ENCODE measurements at regions not wholly inside any gene's neighbourhood (a gene's known extent, or its start where the extent isn't known, plus 50 kb on each side); places are given as distances from the start of the nearest gene placed in this dataset.
"Not testable (repeated sequence)": the region's sequence is repeated elsewhere in the genome, so short reads cannot be mapped to it uniquely, and the experiment has no call there.

DNA sequence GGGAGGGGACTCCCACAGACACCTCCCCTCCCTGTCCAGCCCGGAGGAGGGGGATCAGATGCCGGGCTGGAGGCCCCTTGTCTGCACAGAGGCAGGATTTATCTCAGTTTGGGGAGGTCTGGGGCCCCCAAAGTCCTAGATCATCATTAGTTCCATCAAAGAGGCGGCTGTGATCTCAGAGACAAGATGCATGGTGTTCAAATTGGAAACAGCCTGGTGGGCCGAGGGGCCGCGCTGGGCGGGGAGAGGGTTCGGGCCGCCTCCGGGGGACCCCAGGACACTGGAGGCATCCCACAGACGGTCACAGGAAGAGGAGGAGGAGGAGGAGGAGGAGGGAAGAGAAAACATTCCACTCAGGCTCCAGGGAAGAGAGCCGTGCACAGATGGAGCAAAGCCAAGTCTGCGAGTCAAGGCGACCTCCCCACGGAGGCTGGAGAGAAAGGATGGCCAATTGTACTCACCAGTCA, 69.5 kb upstream of the CUX1 start:
- Histone ChIP-seq H3K27me3 (replicated peaks; ENCODE audit: insufficient read depth) (no peaks in the 10 kb centered on the region), H3K36me3 (no peaks in the 10 kb centered on the region), H3K9me3 (no peaks in the 10 kb centered on the region), H3K4me3 (no peak overlapping the region), H3K4me1 (ENCODE audit: control insufficient read depth in 1 of 2, low read depth in 2 of 2) (peaks cover 4 to 9% of the 10 kb centered on the region in 2 donors), H3K27ac (no peak overlapping the region)
- TF ChIP-seq, protein P1, sequence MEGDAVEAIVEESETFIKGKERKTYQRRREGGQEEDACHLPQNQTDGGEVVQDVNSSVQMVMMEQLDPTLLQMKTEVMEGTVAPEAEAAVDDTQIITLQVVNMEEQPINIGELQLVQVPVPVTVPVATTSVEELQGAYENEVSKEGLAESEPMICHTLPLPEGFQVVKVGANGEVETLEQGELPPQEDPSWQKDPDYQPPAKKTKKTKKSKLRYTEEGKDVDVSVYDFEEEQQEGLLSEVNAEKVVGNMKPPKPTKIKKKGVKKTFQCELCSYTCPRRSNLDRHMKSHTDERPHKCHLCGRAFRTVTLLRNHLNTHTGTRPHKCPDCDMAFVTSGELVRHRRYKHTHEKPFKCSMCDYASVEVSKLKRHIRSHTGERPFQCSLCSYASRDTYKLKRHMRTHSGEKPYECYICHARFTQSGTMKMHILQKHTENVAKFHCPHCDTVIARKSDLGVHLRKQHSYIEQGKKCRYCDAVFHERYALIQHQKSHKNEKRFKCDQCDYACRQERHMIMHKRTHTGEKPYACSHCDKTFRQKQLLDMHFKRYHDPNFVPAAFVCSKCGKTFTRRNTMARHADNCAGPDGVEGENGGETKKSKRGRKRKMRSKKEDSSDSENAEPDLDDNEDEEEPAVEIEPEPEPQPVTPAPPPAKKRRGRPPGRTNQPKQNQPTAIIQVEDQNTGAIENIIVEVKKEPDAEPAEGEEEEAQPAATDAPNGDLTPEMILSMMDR (IDR thresholded peaks at IDR 0.05): no peak
- no peak for ATAC-seq (ENCODE audit: insufficient number of reproducible peaks, low FRiP score, low read depth)
- DNase-seq (ENCODE audit: low spot score): no peak

DNA sequence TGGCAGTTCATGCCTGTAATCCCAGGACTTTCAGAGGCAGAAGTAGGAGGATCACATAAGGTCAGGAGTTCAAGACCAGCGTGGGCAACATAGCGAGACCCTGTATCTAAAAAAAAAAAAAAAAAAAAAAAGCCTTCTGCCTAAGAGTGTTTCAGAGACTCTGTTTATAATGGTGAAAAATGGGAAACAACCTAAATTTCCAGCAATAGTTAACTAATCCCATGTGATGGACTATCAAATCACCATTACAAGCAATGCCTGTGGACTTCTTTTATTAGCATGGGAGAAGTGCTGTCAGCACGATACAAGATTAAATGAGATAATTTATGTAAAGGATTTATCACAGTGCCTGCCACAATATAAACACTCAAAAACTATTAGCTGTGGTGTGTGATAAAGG, 67.5 kb upstream of the CUX1 start:
- H3K4me1 ChIP-seq (ENCODE audit: control insufficient read depth in 1 of 2, low read depth in 2 of 2): peaks cover 4% of the 10 kb centered on the region in 2 donors
- DNase-seq (ENCODE audit: low spot score) (no peak), ATAC-seq (ENCODE audit: insufficient number of reproducible peaks, low FRiP score, low read depth) (no peak)
- TF ChIP-seq, protein P1 (IDR thresholded peaks at IDR 0.05): no peak
- no peaks in the 10 kb centered on the region for H3K9me3 ChIP-seq
- H3K36me3 ChIP-seq: no peaks in the 10 kb centered on the region
- no peaks in the 10 kb centered on the region for H3K27me3 ChIP-seq (replicated peaks; ENCODE audit: insufficient read depth)
- H3K4me3 ChIP-seq: no peak overlapping the region
- H3K27ac ChIP-seq: no peak overlapping the region

- no peaks in the 10 kb centered on the region for H3K36me3 ChIP-seq
- H3K27me3 ChIP-seq (replicated peaks; ENCODE audit: insufficient read depth): no peaks in the 10 kb centered on the region
- no peaks in the 10 kb centered on the region for H3K9me3 ChIP-seq
- no peak overlapping the region for H3K4me3 ChIP-seq
- H3K4me1 ChIP-seq (ENCODE audit: control insufficient read depth in 1 of 2, low read depth in 2 of 2): peaks cover 4% of the 10 kb centered on the region in 2 donors
- H3K27ac ChIP-seq: no peak overlapping the region
- TF ChIP-seq, protein P1 (IDR thresholded peaks at IDR 0.05): no peak
- DNase-seq (ENCODE audit: low spot score) (no peak), ATAC-seq (ENCODE audit: insufficient number of reproducible peaks, low FRiP score, low read depth) (no peak)
These were observed 64.1 kb upstream of the CUX1 start for GRCh38 chr7:101753316-101753715.

GRCh38 chr7:101754424-101755159, 62.8 kb upstream of the CUX1 start:
- peak overlapping the region; percentile 73 for H3K4me3 ChIP-seq
- ATAC-seq (ENCODE audit: insufficient number of reproducible peaks, low FRiP score, low read depth) (no peak), DNase-seq (ENCODE audit: low spot score) (no peak)
- H3K27ac ChIP-seq: no peak overlapping the region
- peaks cover 4% of the 10 kb centered on the region in 2 donors for H3K4me1 ChIP-seq (ENCODE audit: control insufficient read depth in 1 of 2, low read depth in 2 of 2)
- TF ChIP-seq, protein P1 (IDR thresholded peaks at IDR 0.05): no peak
- H3K27me3 ChIP-seq (replicated peaks; ENCODE audit: insufficient read depth): no peaks in the 10 kb centered on the region
- H3K9me3 ChIP-seq: no peaks in the 10 kb centered on the region
- no peaks in the 10 kb centered on the region for H3K36me3 ChIP-seq

GRCh38 chr7:101757879-101758278, 59.5 kb upstream of the CUX1 start:
- no peak overlapping the region for H3K27ac ChIP-seq
- no peaks in the 10 kb centered on the region for H3K36me3 ChIP-seq
- H3K4me1 ChIP-seq (ENCODE audit: control insufficient read depth in 1 of 2, low read depth in 2 of 2): peaks cover 4% of the 10 kb centered on the region in 2 donors
- no peaks in the 10 kb centered on the region for H3K27me3 ChIP-seq (replicated peaks; ENCODE audit: insufficient read depth)
- H3K4me3 ChIP-seq: no peak overlapping the region
- ATAC-seq (ENCODE audit: insufficient number of reproducible peaks, low FRiP score, low read depth): no peak
- DNase-seq (ENCODE audit: low spot score): no peak
- no peaks in the 10 kb centered on the region for H3K9me3 ChIP-seq
- TF ChIP-seq, protein P1 (IDR thresholded peaks at IDR 0.05): no peak

DNA sequence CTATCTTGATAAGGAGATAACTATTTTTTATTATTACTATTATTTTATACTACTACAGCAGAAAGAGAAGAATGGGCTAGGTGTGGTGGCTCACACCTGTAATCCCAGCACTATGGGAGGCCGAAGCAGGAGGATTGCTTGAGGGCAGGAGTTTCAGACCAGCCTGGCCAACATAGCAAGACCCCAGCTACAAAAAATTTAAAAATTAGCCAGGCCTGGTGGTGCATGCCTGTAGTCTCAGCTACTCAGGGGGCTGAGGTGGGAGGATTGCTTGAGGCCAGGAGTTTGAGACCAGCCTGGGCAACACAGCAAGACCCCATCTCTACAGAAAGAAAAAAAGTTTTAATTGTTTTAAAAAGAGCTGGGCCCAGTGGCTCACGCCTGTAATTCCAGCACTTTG, 58.9 kb upstream of the CUX1 start:
- DNase-seq (ENCODE audit: low spot score); H3K9me3 ChIP-seq; H3K27ac ChIP-seq; H3K4me1 ChIP-seq (ENCODE audit: control insufficient read depth in 1 of 2, low read depth in 2 of 2); ATAC-seq (ENCODE audit: insufficient number of reproducible peaks, low FRiP score, low read depth); H3K36me3 ChIP-seq; H3K4me3 ChIP-seq; H3K27me3 ChIP-seq (replicated peaks; ENCODE audit: insufficient read depth): not testable (repeated sequence)
